Breast epithelium (tissue), 3 donors: ENCODE measurements at regions not wholly inside any gene's neighbourhood (a gene's known extent, or its start where the extent isn't known, plus 50 kb on each side); places are given as distances from the start of the nearest gene placed in this dataset.

Experiments used
- CTCF ChIP-seq, 3 donors: fragments of 450-650 bp; IDR thresholded peaks; one replicate each; pipeline ENCODE4 v1.5.1; 2016 to 2017; ENCODE audit warnings: antibody characterized with exemption in 3 of 3, mild to moderate bottlenecking in 3 of 3, moderate library complexity in 3 of 3
- POLR2A ChIP-seq: fragments of 450-650 bp; IDR thresholded peaks from one replicate; pipeline ENCODE4 v1.6.1; 2016; ENCODE audit warnings: antibody characterized with exemption, mild to moderate bottlenecking, moderate library complexity
- POLR2AphosphoS5 ChIP-seq, 3 donors: sonication (generic); formaldehyde crosslinking; IDR thresholded peaks; one replicate each; pipeline ENCODE4 v1.6.1; 2017; ENCODE audit warnings: antibody characterized with exemption in 3 of 3

GRCh38 chrX:78378476-78379115, 51.2 kb upstream of the CYSLTR1 start:
- TF ChIP-seq POLR2AphosphoS5 (IDR thresholded peaks at IDR 0.05) = no peak
- no peak for TF ChIP-seq CTCF (IDR thresholded peaks at IDR 0.05)
- TF ChIP-seq POLR2A = no peak
